ENCODE measurements at regions not wholly inside any gene's neighbourhood (a gene's known extent, or its start where the extent isn't known, plus 50 kb on each side); places are given as distances from the start of the nearest gene placed in this dataset.
"Not testable (repeated sequence)": the region's sequence is repeated elsewhere in the genome, so short reads cannot be mapped to it uniquely, and the experiment has no call there.

GRCh38 chr9:41839786-41840185 lies 289.4 kb downstream of the CNTNAP3B start:
- H3K9me3 ChIP-seq (ENCODE audit: low read length); H3K9me2 ChIP-seq (ENCODE audit: insufficient read depth, low read length); H3K4me2 ChIP-seq (ENCODE audit: low read length); H2AFZ ChIP-seq (ENCODE audit: low read depth, low read length); H3K4me3 ChIP-seq (ENCODE audit: low read length); H3F3A ChIP-seq (ENCODE audit: insufficient read depth, low read length, poor library complexity, severe bottlenecking); H3K9ac ChIP-seq (ENCODE audit: low read length); H4K20me1 ChIP-seq (ENCODE audit: insufficient read depth); H3K79me2 ChIP-seq (replicated peaks; ENCODE audit: insufficient read depth, low read length); H3K27ac ChIP-seq (ENCODE audit: low read length); H3K36me3 ChIP-seq (ENCODE audit: insufficient read depth, low read length); H3K27me3 ChIP-seq (ENCODE audit: insufficient read depth, low read depth, low read length): not testable (repeated sequence)

- not testable (repeated sequence) for H3K4me2 ChIP-seq (ENCODE audit: low read length); H3F3A ChIP-seq (ENCODE audit: insufficient read depth, low read length, poor library complexity, severe bottlenecking); H4K20me1 ChIP-seq (ENCODE audit: insufficient read depth); H3K9me3 ChIP-seq (ENCODE audit: low read length); H3K27ac ChIP-seq (ENCODE audit: low read length); H3K4me3 ChIP-seq (ENCODE audit: low read length); H2AFZ ChIP-seq (ENCODE audit: low read depth, low read length); H3K36me3 ChIP-seq (ENCODE audit: insufficient read depth, low read length); H3K9ac ChIP-seq (ENCODE audit: low read length); H3K79me2 ChIP-seq (replicated peaks; ENCODE audit: insufficient read depth, low read length); H3K9me2 ChIP-seq (ENCODE audit: insufficient read depth, low read length); H3K27me3 ChIP-seq (ENCODE audit: insufficient read depth, low read depth, low read length)
These were observed 290.3 kb downstream of the CNTNAP3B start for GRCh38 chr9:41838953-41839352.

- not testable (repeated sequence) for H3K4me2 ChIP-seq (ENCODE audit: low read length); H3K9ac ChIP-seq (ENCODE audit: low read length); H3K36me3 ChIP-seq (ENCODE audit: insufficient read depth, low read length); H3K27me3 ChIP-seq (ENCODE audit: insufficient read depth, low read depth, low read length); H2AFZ ChIP-seq (ENCODE audit: low read depth, low read length); H3K9me2 ChIP-seq (ENCODE audit: insufficient read depth, low read length); H3K27ac ChIP-seq (ENCODE audit: low read length); H3K9me3 ChIP-seq (ENCODE audit: low read length); H3K79me2 ChIP-seq (replicated peaks; ENCODE audit: insufficient read depth, low read length); H3K4me3 ChIP-seq (ENCODE audit: low read length); H3F3A ChIP-seq (ENCODE audit: insufficient read depth, low read length, poor library complexity, severe bottlenecking); H4K20me1 ChIP-seq (ENCODE audit: insufficient read depth)
These were observed 290.7 kb downstream of the CNTNAP3B start for GRCh38 chr9:41838562-41838851.

- H3K4me2 ChIP-seq (ENCODE audit: low read length); H3K9me2 ChIP-seq (ENCODE audit: insufficient read depth, low read length); H3F3A ChIP-seq (ENCODE audit: insufficient read depth, low read length, poor library complexity, severe bottlenecking); H3K79me2 ChIP-seq (replicated peaks; ENCODE audit: insufficient read depth, low read length); H2AFZ ChIP-seq (ENCODE audit: low read depth, low read length); H3K27me3 ChIP-seq (ENCODE audit: insufficient read depth, low read depth, low read length); H3K36me3 ChIP-seq (ENCODE audit: insufficient read depth, low read length); H4K20me1 ChIP-seq (ENCODE audit: insufficient read depth); H3K9me3 ChIP-seq (ENCODE audit: low read length); H3K9ac ChIP-seq (ENCODE audit: low read length); H3K27ac ChIP-seq (ENCODE audit: low read length); H3K4me3 ChIP-seq (ENCODE audit: low read length): not testable (repeated sequence)
These were observed 291.3 kb downstream of the CNTNAP3B start for GRCh38 chr9:41837684-41838561.

GRCh38 chr9:41833108-41833507 lies 296.1 kb downstream of the CNTNAP3B start:
- H3K9ac ChIP-seq (ENCODE audit: low read length), result not testable (repeated sequence)

GRCh38 chr9:41824723-41825122 lies 304.5 kb downstream of the CNTNAP3B start:
- not testable (repeated sequence) for H3K9ac ChIP-seq (ENCODE audit: low read length); H3K27ac ChIP-seq (ENCODE audit: low read length)

More at GRCh38 chr9:41833108-41833507, 296.1 kb downstream of the CNTNAP3B start:
- not testable (repeated sequence) for H3K79me2 ChIP-seq (replicated peaks; ENCODE audit: insufficient read depth, low read length); H3K36me3 ChIP-seq (ENCODE audit: insufficient read depth, low read length); H3K4me2 ChIP-seq (ENCODE audit: low read length); H3K4me3 ChIP-seq (ENCODE audit: low read length); H3K27ac ChIP-seq (ENCODE audit: low read length); H2AFZ ChIP-seq (ENCODE audit: low read depth, low read length); H3F3A ChIP-seq (ENCODE audit: insufficient read depth, low read length, poor library complexity, severe bottlenecking); H3K9me2 ChIP-seq (ENCODE audit: insufficient read depth, low read length); H4K20me1 ChIP-seq (ENCODE audit: insufficient read depth); H3K9me3 ChIP-seq (ENCODE audit: low read length); H3K27me3 ChIP-seq (ENCODE audit: insufficient read depth, low read depth, low read length)

GRCh38 chr9:41802706-41803105 lies 326.5 kb downstream of the CNTNAP3B start:
- not testable (repeated sequence) for H4K20me1 ChIP-seq (ENCODE audit: insufficient read depth); H3K27me3 ChIP-seq (ENCODE audit: insufficient read depth, low read depth, low read length); H3K27ac ChIP-seq (ENCODE audit: low read length); H3K9ac ChIP-seq (ENCODE audit: low read length); H3K9me2 ChIP-seq (ENCODE audit: insufficient read depth, low read length); H2AFZ ChIP-seq (ENCODE audit: low read depth, low read length); H3F3A ChIP-seq (ENCODE audit: insufficient read depth, low read length, poor library complexity, severe bottlenecking); H3K4me2 ChIP-seq (ENCODE audit: low read length); H3K9me3 ChIP-seq (ENCODE audit: low read length); H3K36me3 ChIP-seq (ENCODE audit: insufficient read depth, low read length); H3K79me2 ChIP-seq (replicated peaks; ENCODE audit: insufficient read depth, low read length); H3K4me3 ChIP-seq (ENCODE audit: low read length)

More at GRCh38 chr9:41824723-41825122, 304.5 kb downstream of the CNTNAP3B start:
- H4K20me1 ChIP-seq (ENCODE audit: insufficient read depth); H3K27me3 ChIP-seq (ENCODE audit: insufficient read depth, low read depth, low read length); H3K36me3 ChIP-seq (ENCODE audit: insufficient read depth, low read length); H3K79me2 ChIP-seq (replicated peaks; ENCODE audit: insufficient read depth, low read length); H3F3A ChIP-seq (ENCODE audit: insufficient read depth, low read length, poor library complexity, severe bottlenecking); H2AFZ ChIP-seq (ENCODE audit: low read depth, low read length); H3K9me3 ChIP-seq (ENCODE audit: low read length); H3K9me2 ChIP-seq (ENCODE audit: insufficient read depth, low read length); H3K4me3 ChIP-seq (ENCODE audit: low read length); H3K4me2 ChIP-seq (ENCODE audit: low read length): not testable (repeated sequence)
